ENCODE measurements at regions not wholly inside any gene's neighbourhood (a gene's known extent, or its start where the extent isn't known, plus 50 kb on each side); places are given as distances from the start of the nearest gene placed in this dataset.

DNA sequence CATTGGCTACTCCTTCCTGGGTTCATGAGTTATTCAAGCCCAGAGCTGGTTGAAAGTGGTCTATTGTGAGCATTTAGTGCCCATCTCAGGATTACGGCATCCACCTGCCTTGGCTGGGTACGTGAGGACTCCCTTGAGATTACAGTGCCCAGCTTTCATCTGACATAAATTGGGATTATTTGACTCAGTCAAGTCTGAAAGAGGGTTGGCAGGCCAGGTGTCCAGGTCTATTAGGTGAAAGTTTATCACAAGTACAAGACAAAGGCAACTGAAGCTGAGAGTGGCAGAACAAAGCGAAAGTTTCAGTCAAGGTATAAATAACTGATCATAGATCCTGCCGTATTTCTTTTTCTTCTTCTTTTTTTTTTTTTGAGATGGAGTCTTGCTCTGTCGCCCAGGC, 84.6 kb upstream of the ATF7IP start:
- TF ChIP-seq, protein P1, sequence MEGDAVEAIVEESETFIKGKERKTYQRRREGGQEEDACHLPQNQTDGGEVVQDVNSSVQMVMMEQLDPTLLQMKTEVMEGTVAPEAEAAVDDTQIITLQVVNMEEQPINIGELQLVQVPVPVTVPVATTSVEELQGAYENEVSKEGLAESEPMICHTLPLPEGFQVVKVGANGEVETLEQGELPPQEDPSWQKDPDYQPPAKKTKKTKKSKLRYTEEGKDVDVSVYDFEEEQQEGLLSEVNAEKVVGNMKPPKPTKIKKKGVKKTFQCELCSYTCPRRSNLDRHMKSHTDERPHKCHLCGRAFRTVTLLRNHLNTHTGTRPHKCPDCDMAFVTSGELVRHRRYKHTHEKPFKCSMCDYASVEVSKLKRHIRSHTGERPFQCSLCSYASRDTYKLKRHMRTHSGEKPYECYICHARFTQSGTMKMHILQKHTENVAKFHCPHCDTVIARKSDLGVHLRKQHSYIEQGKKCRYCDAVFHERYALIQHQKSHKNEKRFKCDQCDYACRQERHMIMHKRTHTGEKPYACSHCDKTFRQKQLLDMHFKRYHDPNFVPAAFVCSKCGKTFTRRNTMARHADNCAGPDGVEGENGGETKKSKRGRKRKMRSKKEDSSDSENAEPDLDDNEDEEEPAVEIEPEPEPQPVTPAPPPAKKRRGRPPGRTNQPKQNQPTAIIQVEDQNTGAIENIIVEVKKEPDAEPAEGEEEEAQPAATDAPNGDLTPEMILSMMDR (IDR thresholded peaks at IDR 0.05; ENCODE audit: control insufficient read depth, extremely low read depth, insufficient read depth) = no peak
- no peak overlapping the region for H3K4me3 ChIP-seq (ENCODE audit: low read depth, low read length)
- DNase-seq (ENCODE audit: low read depth) = no peak

DNA sequence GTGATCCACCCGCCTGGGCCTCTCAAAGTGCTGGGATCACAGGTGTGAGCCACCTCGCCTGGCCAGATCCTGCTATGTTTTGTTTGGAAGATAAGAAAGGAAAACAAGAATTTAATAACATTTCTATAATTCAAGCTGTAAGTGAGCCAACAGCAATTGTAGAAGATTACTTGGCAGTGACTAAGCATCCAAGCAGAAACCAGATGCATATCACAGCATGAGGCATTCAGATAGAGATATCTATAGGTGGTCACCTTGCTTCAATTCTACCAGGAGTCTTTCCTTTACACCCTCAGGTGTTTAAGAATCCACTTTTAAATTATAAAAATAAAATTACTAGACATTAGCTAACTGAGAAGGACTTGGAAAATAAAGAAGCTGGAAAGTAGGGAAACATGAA, 83.9 kb upstream of the ATF7IP start:
- TF ChIP-seq, protein P1 (IDR thresholded peaks at IDR 0.05; ENCODE audit: control insufficient read depth, extremely low read depth, insufficient read depth) = no peak
- no peak overlapping the region for H3K4me3 ChIP-seq (ENCODE audit: low read depth, low read length)
- DNase-seq (ENCODE audit: low read depth) = no peak

DNA sequence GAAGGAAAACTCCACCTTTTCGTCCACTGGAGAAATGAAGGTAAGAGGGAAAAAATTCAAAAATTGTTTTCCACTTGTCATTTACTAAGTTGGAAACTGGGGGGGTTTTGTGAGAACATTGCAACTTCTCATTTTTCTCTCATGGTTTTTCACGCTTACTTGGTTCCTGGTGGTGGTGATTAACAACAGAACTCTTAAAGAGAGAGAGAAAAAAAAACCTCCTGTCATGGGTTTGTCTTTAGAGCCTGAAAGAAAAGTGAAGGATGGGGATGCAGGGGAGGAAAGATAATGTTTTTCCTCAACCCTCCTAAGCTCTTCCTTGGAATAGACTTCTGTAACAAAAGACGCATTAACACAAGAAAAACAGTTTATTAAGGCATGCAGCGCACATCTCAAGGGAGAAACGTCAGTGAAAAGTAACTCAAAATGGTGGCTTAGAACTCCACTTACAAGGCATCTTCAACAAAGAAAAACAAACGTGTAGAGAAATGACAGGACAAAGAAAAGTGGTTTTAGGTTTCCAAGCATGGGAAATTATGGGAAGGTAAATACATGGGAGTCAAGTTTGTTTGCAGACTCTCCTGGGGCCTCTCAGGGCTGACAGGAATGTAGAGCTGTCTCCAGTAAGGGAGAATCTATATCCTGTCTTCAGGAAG, 81.9 kb upstream of the ATF7IP start:
- TF ChIP-seq, protein P1 (IDR thresholded peaks at IDR 0.05; ENCODE audit: control insufficient read depth, extremely low read depth, insufficient read depth) = no peak
- no peak overlapping the region for H3K4me3 ChIP-seq (ENCODE audit: low read depth, low read length)
- no peak for DNase-seq (ENCODE audit: low read depth)

DNA sequence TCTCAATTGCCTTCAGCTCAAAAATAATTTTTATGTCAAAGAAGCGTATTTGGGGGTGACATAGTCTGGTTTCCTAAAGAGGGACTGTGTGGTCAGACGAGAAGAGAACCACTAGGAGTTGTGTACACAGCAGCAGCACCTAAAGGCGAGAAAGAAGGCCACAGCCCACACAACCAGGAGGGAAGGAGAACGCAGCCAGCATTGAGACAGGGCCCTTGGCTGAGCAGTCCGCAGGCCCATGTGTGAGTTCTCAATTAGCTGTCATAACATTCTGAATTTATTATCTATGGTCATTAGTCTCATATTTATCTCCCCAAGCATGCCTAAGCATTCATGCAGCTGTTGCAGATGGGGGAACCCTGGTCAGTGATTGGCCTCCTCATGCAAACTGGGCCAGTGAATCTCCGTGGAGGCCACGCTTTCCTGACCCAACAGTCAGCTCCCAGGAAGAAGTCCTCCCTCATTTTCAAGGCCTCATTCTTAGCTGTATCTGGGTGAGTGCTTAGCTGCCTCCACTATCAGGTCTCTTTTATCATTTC, 81.2 kb upstream of the ATF7IP start:
- TF ChIP-seq, protein P1 (IDR thresholded peaks at IDR 0.05; ENCODE audit: control insufficient read depth, extremely low read depth, insufficient read depth) = no peak
- no peak overlapping the region for H3K4me3 ChIP-seq (ENCODE audit: low read depth, low read length)
- DNase-seq (ENCODE audit: low read depth) = no peak

DNA sequence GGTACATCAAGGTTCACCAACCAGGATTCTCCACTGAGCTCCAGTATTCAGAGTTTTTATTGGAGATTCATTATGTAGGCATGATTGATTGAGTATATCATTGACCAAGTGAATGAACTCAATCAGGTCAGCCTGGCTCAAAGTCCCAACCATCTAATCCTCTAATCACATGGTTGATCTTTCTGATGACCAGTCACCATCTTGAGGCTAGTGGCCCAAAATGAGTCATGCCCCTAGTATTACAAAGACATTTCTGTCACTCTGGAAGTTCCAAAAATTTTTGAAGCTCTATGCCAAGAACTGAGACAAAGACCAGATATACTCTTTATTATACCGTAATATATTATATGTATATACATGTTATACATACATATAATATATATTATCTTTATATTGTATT, 75.9 kb upstream of the ATF7IP start:
- no peak for DNase-seq (ENCODE audit: low read depth)
- TF ChIP-seq, protein P1 (IDR thresholded peaks at IDR 0.05; ENCODE audit: control insufficient read depth, extremely low read depth, insufficient read depth) = no peak
- no peak overlapping the region for H3K4me3 ChIP-seq (ENCODE audit: low read depth, low read length)

DNA sequence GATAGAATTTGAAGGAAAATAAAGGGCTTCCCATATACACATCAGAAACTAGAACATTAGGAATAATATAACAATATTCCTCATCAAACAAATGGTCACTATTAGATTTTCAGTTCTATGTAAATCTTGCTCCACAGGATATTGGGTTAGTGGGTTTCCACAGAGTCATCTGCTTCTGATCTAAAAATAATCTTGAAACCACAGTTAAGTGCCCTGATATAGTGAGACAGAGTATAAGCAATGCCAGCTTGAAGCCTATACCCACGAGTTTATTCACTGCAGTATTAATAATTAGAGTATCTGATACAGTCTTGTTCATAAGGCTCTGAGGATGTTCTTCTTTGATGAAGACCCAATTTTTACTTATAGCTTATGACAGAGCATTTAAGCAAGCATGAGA, 74.5 kb upstream of the ATF7IP start:
- TF ChIP-seq, protein P1 (IDR thresholded peaks at IDR 0.05; ENCODE audit: control insufficient read depth, extremely low read depth, insufficient read depth) = no peak
- no peak overlapping the region for H3K4me3 ChIP-seq (ENCODE audit: low read depth, low read length)
- DNase-seq (ENCODE audit: low read depth) = no peak

DNA sequence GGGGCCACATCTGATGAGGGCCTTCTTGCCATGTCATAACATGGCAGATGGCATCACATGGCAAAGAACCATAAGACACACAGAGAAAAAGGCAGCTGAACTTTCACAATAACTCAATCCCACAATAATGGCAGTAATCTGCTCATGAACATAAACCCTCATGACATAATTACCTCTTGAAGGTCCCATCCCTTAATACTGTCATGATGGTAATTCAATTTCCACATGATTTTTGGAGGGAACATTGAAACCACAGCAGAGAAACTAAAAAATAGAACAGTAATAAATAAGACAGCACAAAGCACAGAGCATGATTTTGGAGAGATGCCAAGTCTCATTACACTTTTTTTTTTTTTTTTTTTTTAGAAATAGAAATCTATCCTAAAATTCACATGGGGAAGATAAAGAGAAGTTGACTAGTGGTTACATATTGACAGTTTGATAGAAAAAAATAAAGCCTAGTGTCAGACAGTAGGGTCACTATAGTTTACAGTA, 61.8 kb upstream of the ATF7IP start:
- TF ChIP-seq, protein P1 (IDR thresholded peaks at IDR 0.05; ENCODE audit: control insufficient read depth, extremely low read depth, insufficient read depth) = no peak
- DNase-seq (ENCODE audit: low read depth) = no peak
- H3K4me3 ChIP-seq (ENCODE audit: low read depth, low read length) = no peak overlapping the region

Data from LNCaP clone FGC (cell line).